RWPE2 (cell line): ENCODE measurements at regions not wholly inside any gene's neighbourhood (a gene's known extent, or its start where the extent isn't known, plus 50 kb on each side); places are given as distances from the start of the nearest gene placed in this dataset.
"Not testable (repeated sequence)": the region's sequence is repeated elsewhere in the genome, so short reads cannot be mapped to it uniquely, and the experiment has no call there.

Source experiments
- ATAC-seq: fragments of 200-7000 bp; cut with Tn5 transposase; 3 replicates; pipeline ENCODE4 v1.9.1; 2021; ENCODE audit warnings: low read depth
- DNase-seq: peaks from one replicate; pipeline ENCODE4 v3.0.0-alpha.2; 2020; ENCODE audit warnings: low spot score
- H3K27ac ChIP-seq: fragments of 450-650 bp; 2 replicates; pipeline ENCODE4 v1.5.1; 2017; ENCODE audit warnings: mild to moderate bottlenecking; ENCODE audit not compliant: poor library complexity, severe bottlenecking
- H3K27me3 ChIP-seq: fragments of 250-450 bp; sonication (Bioruptor Pico); 2 replicates; pipeline ENCODE4 v1.5.1; 2021; ENCODE audit warnings: mild to moderate bottlenecking, moderate library complexity; ENCODE audit not compliant: insufficient read depth, poor library complexity, severe bottlenecking
- H3K36me3 ChIP-seq: fragments of 250-450 bp; sonication (Bioruptor Pico); 2 replicates; pipeline ENCODE4 v1.5.1; 2020; ENCODE audit warnings: low read depth, mild to moderate bottlenecking, moderate library complexity
- H3K4me1 ChIP-seq: fragments of 250-450 bp; sonication (Bioruptor Pico); 2 replicates; pipeline ENCODE4 v1.5.1; 2021; ENCODE audit warnings: mild to moderate bottlenecking, moderate library complexity; ENCODE audit not compliant: insufficient read depth, poor library complexity, severe bottlenecking
- H3K4me3 ChIP-seq: fragments of 250-450 bp; sonication (Bioruptor Pico); 2 replicates; pipeline ENCODE4 v1.5.1; 2021; ENCODE audit warnings: mild to moderate bottlenecking, moderate library complexity; ENCODE audit not compliant: severe bottlenecking
- H3K9me3 ChIP-seq: fragments of 250-450 bp; sonication (Bioruptor Pico); 2 replicates; pipeline ENCODE4 v1.5.1; 2021; ENCODE audit warnings: mild to moderate bottlenecking, moderate library complexity; ENCODE audit not compliant: severe bottlenecking
- TF ChIP-seq, protein P1 (sequence below): fragments of 450-650 bp; IDR thresholded peaks from one replicate; pipeline ENCODE4 v1.5.1; 2017; ENCODE audit warnings: mild to moderate bottlenecking, moderate library complexity; ENCODE audit not compliant: poor library complexity, severe bottlenecking

DNA sequence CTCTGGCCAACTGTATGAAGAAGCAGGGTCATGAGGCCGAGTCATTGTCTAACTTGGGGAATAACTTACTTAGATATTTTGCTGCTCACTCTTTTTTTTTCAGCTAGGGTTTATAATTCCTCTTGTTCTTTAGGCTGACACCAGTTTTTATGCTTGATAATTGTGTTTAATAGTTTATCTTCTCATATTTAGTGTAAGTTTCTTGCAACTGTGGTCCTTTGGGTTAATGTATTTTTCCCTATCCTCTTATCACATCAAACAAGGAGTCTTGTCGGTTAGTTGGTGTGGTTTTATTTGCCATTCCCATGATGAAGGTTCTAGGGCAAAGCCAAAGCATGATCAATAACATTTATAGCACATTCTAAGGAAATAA, 204.6 kb downstream of the NUFIP1 start:
- Histone ChIP-seq H3K27me3 (no peaks in the 10 kb centered on the region), H3K4me3 (no peak overlapping the region), H3K9me3 (no peaks in the 10 kb centered on the region), H3K36me3 (no peaks in the 10 kb centered on the region), H3K4me1 (no peaks in the 10 kb centered on the region), H3K27ac (no peak overlapping the region)
- ATAC-seq (no peak), DNase-seq (no peak)
- TF ChIP-seq, protein P1, sequence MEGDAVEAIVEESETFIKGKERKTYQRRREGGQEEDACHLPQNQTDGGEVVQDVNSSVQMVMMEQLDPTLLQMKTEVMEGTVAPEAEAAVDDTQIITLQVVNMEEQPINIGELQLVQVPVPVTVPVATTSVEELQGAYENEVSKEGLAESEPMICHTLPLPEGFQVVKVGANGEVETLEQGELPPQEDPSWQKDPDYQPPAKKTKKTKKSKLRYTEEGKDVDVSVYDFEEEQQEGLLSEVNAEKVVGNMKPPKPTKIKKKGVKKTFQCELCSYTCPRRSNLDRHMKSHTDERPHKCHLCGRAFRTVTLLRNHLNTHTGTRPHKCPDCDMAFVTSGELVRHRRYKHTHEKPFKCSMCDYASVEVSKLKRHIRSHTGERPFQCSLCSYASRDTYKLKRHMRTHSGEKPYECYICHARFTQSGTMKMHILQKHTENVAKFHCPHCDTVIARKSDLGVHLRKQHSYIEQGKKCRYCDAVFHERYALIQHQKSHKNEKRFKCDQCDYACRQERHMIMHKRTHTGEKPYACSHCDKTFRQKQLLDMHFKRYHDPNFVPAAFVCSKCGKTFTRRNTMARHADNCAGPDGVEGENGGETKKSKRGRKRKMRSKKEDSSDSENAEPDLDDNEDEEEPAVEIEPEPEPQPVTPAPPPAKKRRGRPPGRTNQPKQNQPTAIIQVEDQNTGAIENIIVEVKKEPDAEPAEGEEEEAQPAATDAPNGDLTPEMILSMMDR: no peak

DNA sequence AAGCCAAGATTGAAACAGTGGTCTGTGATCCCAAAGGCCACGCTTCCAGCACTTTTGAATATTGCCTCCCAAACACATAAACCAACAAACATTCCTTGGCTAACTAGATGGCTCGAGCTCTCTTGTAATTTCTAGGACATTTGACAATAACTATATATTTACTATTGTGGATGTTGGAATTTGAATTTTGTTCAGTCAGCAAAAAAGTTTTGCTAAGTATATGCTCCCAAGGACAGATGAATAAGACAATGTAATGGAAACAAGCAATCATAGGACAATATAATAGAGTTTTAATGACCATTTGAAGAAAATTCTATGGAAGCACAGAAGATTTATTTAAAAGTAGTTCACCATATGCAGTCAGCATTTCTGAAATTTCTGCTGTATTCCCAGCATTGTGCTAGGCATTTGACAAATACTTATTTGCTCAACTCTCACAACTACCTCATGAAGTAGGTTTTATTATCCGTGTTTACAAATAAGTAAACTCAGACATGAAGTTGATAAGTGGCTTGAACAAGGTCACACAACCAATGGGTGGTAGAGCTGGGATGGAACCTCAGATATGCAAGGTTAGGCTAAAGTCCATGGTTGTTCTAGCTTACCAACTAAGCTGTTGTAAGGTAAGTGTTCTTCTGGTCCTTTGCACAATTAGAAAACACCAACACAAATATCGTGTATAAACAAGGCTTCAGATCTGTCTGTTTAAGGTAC, 205.1 kb downstream of the NUFIP1 start:
- H3K36me3 ChIP-seq: no peaks in the 10 kb centered on the region
- ATAC-seq: no peak
- DNase-seq: no peak
- TF ChIP-seq, protein P1: no peak
- no peak overlapping the region for H3K27ac ChIP-seq
- H3K4me3 ChIP-seq: no peak overlapping the region
- H3K4me1 ChIP-seq: no peaks in the 10 kb centered on the region
- H3K27me3 ChIP-seq: no peaks in the 10 kb centered on the region
- H3K9me3 ChIP-seq: no peaks in the 10 kb centered on the region

DNA sequence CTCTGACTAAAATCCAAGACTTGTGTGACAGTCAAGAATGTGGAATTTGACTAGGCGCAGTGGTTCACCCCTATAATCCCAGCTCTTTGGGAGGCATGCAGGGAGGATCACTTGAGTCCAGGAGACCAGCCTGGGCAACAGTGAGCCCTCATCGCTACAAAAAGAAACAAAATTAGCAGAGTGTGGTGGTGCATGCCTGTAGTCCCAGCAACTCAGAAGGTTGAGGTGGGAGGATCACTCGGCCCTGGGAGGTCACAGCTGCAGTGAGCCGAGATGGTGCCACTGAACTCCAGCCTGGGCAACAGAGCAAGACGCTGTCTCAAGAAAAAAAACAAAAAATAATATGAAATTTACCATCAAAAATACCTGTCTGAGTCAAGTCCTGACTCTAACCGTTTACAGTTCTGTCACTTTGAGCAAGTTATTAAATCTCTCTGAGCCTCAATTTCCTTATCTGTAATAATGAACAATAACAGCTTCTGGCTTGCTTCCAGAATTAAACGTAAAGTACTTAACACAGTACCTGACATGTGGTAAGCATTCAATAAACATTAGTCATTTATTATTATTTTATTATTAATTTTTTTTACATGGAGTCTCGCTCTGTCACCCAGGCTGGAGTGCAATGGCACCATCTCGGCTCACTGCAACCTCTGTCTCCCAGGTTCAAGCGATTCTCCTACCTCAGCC, 204.6 kb upstream of the TSC22D1 start:
- Histone ChIP-seq H3K36me3 (no peaks in the 10 kb centered on the region), H3K4me1 (no peaks in the 10 kb centered on the region), H3K4me3 (no peak overlapping the region), H3K27ac (no peak overlapping the region), H3K27me3 (no peaks in the 10 kb centered on the region), H3K9me3 (no peaks in the 10 kb centered on the region)
- TF ChIP-seq, protein P1: no peak
- DNase-seq: no peak
- no peak for ATAC-seq

DNA sequence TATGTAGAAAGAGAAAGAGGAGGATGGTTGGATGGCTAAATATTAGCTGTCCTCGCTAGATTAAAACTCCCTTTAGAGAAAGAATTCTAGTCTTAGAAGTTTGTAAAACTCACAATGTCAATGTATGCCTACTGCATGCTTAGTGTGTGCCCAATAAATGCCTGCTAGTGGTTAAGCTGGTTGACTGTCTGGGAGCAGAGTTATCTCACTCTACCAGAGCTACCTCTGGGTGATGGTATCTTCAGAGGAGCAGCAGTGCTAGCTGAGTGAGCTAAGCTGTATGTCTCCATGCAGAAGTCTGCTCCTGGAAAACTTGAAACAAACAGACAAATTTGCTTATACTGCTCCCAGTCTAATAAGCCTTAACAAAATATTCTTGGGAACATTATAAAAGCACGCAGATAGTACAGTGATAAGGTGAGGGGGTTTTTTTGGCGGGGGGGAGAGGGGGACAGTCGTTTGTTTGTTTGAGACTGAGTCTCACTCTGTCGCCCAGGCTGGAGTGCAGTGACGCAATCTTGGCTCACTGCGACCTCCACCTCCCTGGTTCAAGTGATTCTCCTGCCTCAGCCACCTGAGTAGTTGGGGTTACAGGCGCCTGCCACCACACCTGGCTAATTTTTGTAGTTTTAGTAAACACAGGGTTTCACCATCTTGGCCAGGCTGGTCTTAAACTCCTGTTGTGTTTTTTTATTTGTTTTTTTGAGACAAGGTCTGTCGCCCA, 202.8 kb upstream of the TSC22D1 start:
- Histone ChIP-seq H3K9me3 (no peaks in the 10 kb centered on the region), H3K36me3 (no peaks in the 10 kb centered on the region), H3K4me1 (no peaks in the 10 kb centered on the region), H3K27ac (no peak overlapping the region), H3K27me3 (no peaks in the 10 kb centered on the region), H3K4me3 (no peak overlapping the region)
- DNase-seq (no peak), ATAC-seq (no peak)
- TF ChIP-seq, protein P1: no peak

DNA sequence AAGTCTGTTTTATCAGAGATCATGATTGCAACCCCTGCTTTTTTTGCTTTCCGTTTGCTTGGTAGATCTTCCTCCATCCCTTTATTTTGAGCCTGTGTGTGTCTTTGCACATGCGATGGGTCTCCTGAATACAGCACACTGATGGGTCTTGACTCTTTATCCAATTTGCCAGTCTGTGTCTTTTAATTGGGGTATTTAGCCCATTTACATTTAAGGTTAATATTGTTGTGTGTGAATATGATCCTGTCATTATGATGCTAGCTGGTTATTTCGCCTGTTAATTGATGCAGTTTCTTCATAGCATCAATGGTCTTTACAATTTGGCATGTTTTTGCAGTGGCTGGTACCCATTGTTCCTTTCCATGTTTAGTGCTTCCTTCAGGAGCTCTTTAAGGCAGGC, 199.2 kb upstream of the TSC22D1 start:
- not testable (repeated sequence) for H3K27ac ChIP-seq, ATAC-seq, H3K9me3 ChIP-seq, DNase-seq, H3K4me1 ChIP-seq, H3K4me3 ChIP-seq, H3K36me3 ChIP-seq, H3K27me3 ChIP-seq
